RWPE2 (cell line): ENCODE measurements at regions not wholly inside any gene's neighbourhood (a gene's known extent, or its start where the extent isn't known, plus 50 kb on each side); places are given as distances from the start of the nearest gene placed in this dataset.
A peak's percentile ranks its signal among the peaks of the same experiment; 100 is the strongest.

Source experiments
- ATAC-seq: fragments of 200-7000 bp; cut with Tn5 transposase; 3 replicates; pipeline ENCODE4 v1.9.1; 2021; ENCODE audit warnings: low read depth
- DNase-seq: peaks from one replicate; pipeline ENCODE4 v3.0.0-alpha.2; 2020; ENCODE audit warnings: low spot score
- H3K27ac ChIP-seq: fragments of 450-650 bp; 2 replicates; pipeline ENCODE4 v1.5.1; 2017; ENCODE audit warnings: mild to moderate bottlenecking; ENCODE audit not compliant: poor library complexity, severe bottlenecking
- H3K27me3 ChIP-seq: fragments of 250-450 bp; sonication (Bioruptor Pico); 2 replicates; pipeline ENCODE4 v1.5.1; 2021; ENCODE audit warnings: mild to moderate bottlenecking, moderate library complexity; ENCODE audit not compliant: insufficient read depth, poor library complexity, severe bottlenecking
- H3K36me3 ChIP-seq: fragments of 250-450 bp; sonication (Bioruptor Pico); 2 replicates; pipeline ENCODE4 v1.5.1; 2020; ENCODE audit warnings: low read depth, mild to moderate bottlenecking, moderate library complexity
- H3K4me1 ChIP-seq: fragments of 250-450 bp; sonication (Bioruptor Pico); 2 replicates; pipeline ENCODE4 v1.5.1; 2021; ENCODE audit warnings: mild to moderate bottlenecking, moderate library complexity; ENCODE audit not compliant: insufficient read depth, poor library complexity, severe bottlenecking
- H3K4me3 ChIP-seq: fragments of 250-450 bp; sonication (Bioruptor Pico); 2 replicates; pipeline ENCODE4 v1.5.1; 2021; ENCODE audit warnings: mild to moderate bottlenecking, moderate library complexity; ENCODE audit not compliant: severe bottlenecking
- H3K9me3 ChIP-seq: fragments of 250-450 bp; sonication (Bioruptor Pico); 2 replicates; pipeline ENCODE4 v1.5.1; 2021; ENCODE audit warnings: mild to moderate bottlenecking, moderate library complexity; ENCODE audit not compliant: severe bottlenecking
- CTCF ChIP-seq: fragments of 450-650 bp; IDR thresholded peaks from one replicate; pipeline ENCODE4 v1.5.1; 2017; ENCODE audit warnings: mild to moderate bottlenecking, moderate library complexity; ENCODE audit not compliant: poor library complexity, severe bottlenecking

- Histone ChIP-seq H3K9me3 (no peaks in the 10 kb centered on the region), H3K36me3 (no peaks in the 10 kb centered on the region), H3K27me3 (no peaks in the 10 kb centered on the region), H3K27ac (no peak overlapping the region), H3K4me1 (peaks cover 2% of the 10 kb centered on the region), H3K4me3 (no peak overlapping the region)
- DNase-seq (no peak), ATAC-seq (no peak)
- no peak for TF ChIP-seq CTCF
Observed at GRCh38 chr9:75230469-75230868, 142.2 kb downstream of the OSTF1 start.

GRCh38 chr9:75231167-75231566, 142.9 kb downstream of the OSTF1 start:
- H3K4me3 ChIP-seq = no peak overlapping the region
- H3K27me3 ChIP-seq = no peaks in the 10 kb centered on the region
- ATAC-seq (no peak), DNase-seq (no peak)
- no peaks in the 10 kb centered on the region for H3K9me3 ChIP-seq
- no peaks in the 10 kb centered on the region for H3K36me3 ChIP-seq
- no peak for TF ChIP-seq CTCF
- peaks cover 2% of the 10 kb centered on the region for H3K4me1 ChIP-seq
- H3K27ac ChIP-seq = no peak overlapping the region

GRCh38 chr9:75233011-75233410, 144.7 kb downstream of the OSTF1 start:
- H3K27me3 ChIP-seq = no peaks in the 10 kb centered on the region
- no peak overlapping the region for H3K4me3 ChIP-seq
- DNase-seq = no peak
- peaks cover 2% of the 10 kb centered on the region for H3K4me1 ChIP-seq
- no peak for ATAC-seq
- TF ChIP-seq CTCF = no peak
- no peaks in the 10 kb centered on the region for H3K36me3 ChIP-seq
- no peak overlapping the region for H3K27ac ChIP-seq
- H3K9me3 ChIP-seq = no peaks in the 10 kb centered on the region

GRCh38 chr9:75235632-75236031, 147.3 kb downstream of the OSTF1 start:
- H3K36me3 ChIP-seq = no peaks in the 10 kb centered on the region
- no peak overlapping the region for H3K4me3 ChIP-seq
- H3K4me1 ChIP-seq = no peaks in the 10 kb centered on the region
- DNase-seq (no peak), ATAC-seq (no peak)
- no peak overlapping the region for H3K27ac ChIP-seq
- no peaks in the 10 kb centered on the region for H3K27me3 ChIP-seq
- no peaks in the 10 kb centered on the region for H3K9me3 ChIP-seq
- TF ChIP-seq CTCF = no peak

- Histone ChIP-seq H3K27ac (no peak overlapping the region), H3K9me3 (no peaks in the 10 kb centered on the region), H3K4me1 (no peaks in the 10 kb centered on the region), H3K27me3 (no peaks in the 10 kb centered on the region), H3K4me3 (no peak overlapping the region), H3K36me3 (no peaks in the 10 kb centered on the region)
- TF ChIP-seq CTCF = peak; percentile 68
- ATAC-seq = peak; percentile 81
- no peak for DNase-seq
Observed at GRCh38 chr9:75238311-75238976, 150.1 kb downstream of the OSTF1 start.
